Neural progenitor cell (in vitro differentiated cells): ENCODE measurements at regions not wholly inside any gene's neighbourhood (a gene's known extent, or its start where the extent isn't known, plus 50 kb on each side); places are given as distances from the start of the nearest gene placed in this dataset.

Experiments
- CTCF ChIP-seq: fragments of 200-600 bp; sonication (generic); IDR thresholded peaks from 2 replicates; pipeline ENCODE4 v1.5.1; 2017; ENCODE audit warnings: antibody characterized with exemption, mild to moderate bottlenecking
- EZH2 ChIP-seq: fragments of 200-600 bp; sonication (generic); IDR thresholded peaks from 2 replicates; pipeline ENCODE4 v1.6.1; 2017; ENCODE audit warnings: antibody characterized with exemption, mild to moderate bottlenecking, moderate library complexity

GRCh38 chr22:48858121-48858520, 969.6 kb downstream of the BRD1 start:
- TF ChIP-seq EZH2 (no peak), CTCF (no peak)
